GM12878 (cell line): ENCODE measurements at regions not wholly inside any gene's neighbourhood (a gene's known extent, or its start where the extent isn't known, plus 50 kb on each side); places are given as distances from the start of the nearest gene placed in this dataset.

ENCODE experiments used
- ATAC-seq: fragments of 200-7000 bp; cut with Tn5 transposase; 3 replicates; pipeline ENCODE4 v1.9.1; 2020; ENCODE audit warnings: mild to moderate bottlenecking, moderate library complexity
- BruUV-seq: library from RNA; stranded (reverse); fragments of 400-500 nt; replicated peaks from 2 replicates; lab custom pipeline; 2021; lab: Mats Ljungman, UMichigan
- CTCF ChIA-PET: fragments of 300-600 bp; sonication (Branson Sonifier 250); formaldehyde crosslinking; extraction: SDS; loops from one replicate; lab custom pipeline; 2021; ENCODE audit warnings: inconsistent platforms; lab: Yijun Ruan, JAX
- POLR2A ChIA-PET: fragments of 350-600 bp; formaldehyde crosslinking; extraction: SDS; loops from one replicate; lab custom pipeline; 2021; ENCODE audit warnings: inconsistent platforms; lab: Charles Lee
- RAD21 ChIA-PET: fragments of 300-600 bp; sonication (Branson Sonifier 250); formaldehyde crosslinking; loops from one replicate; lab custom pipeline; 2023; ENCODE audit warnings: antibody characterized with exemption; ENCODE audit not compliant: unreplicated experiment; lab: Charles Lee
- SMC1A ChIA-PET: fragments of 300-600 bp; sonication (Branson Sonifier 250); formaldehyde crosslinking; loops from one replicate; lab custom pipeline; 2023; ENCODE audit not compliant: unreplicated experiment, uncharacterized antibody; lab: Charles Lee
- DNase-seq: peaks from one replicate; pipeline ENCODE4 v3.0.0-alpha.2; 2011; ENCODE audit warnings: low read depth, low spot score
- FAIRE-seq: peaks from 3 replicates; lab custom pipeline; 2011; peaks lifted over from hg19 to GRCh38; lab: Jason Lieb, UNC
- H2AFZ ChIP-seq: 2 replicates; pipeline ENCODE4 v1.6.0; 2011; ENCODE audit warnings: low read depth, low read length, control low read depth; ENCODE audit not compliant: control insufficient read depth
- H3K27ac ChIP-seq: 2 replicates; pipeline ENCODE4 v1.5.1; 2011; ENCODE audit warnings: control low read depth; ENCODE audit not compliant: control insufficient read depth, insufficient read depth
- H3K27me3 ChIP-seq, 2 experiments: replicated peaks in 1 of 2; 2 replicates each; pipeline versions ENCODE4 v1.6.0 to v1.6.1; 2011; ENCODE audit warnings: low read length in 1 of 2; ENCODE audit not compliant: control insufficient read depth in 2 of 2, insufficient read depth in 2 of 2
- H3K36me3 ChIP-seq, 2 experiments: 2 replicates each; pipeline ENCODE4 v1.5.1; 2011; ENCODE audit warnings: low read length in 1 of 2; ENCODE audit not compliant: control insufficient read depth in 2 of 2, insufficient read depth in 2 of 2
- H3K4me1 ChIP-seq: 2 replicates; pipeline ENCODE4 v1.6.1; 2011; ENCODE audit warnings: mild to moderate bottlenecking, low read length, moderate library complexity, mixed read lengths; ENCODE audit not compliant: control insufficient read depth, insufficient read depth
- H3K4me2 ChIP-seq: 2 replicates; pipeline ENCODE4 v1.6.0; 2011; ENCODE audit warnings: control low read depth; ENCODE audit not compliant: control insufficient read depth, insufficient read depth
- H3K4me3 ChIP-seq: fragments of 200-600 bp; sonication (generic); 2 replicates; pipeline ENCODE4 v1.5.1; 2016
- H3K79me2 ChIP-seq: 2 replicates; pipeline ENCODE4 v1.6.0; 2011; ENCODE audit warnings: low read length; ENCODE audit not compliant: control insufficient read depth, insufficient read depth
- H3K9ac ChIP-seq: 2 replicates; pipeline ENCODE4 v1.8.0; 2011; ENCODE audit warnings: low read length, control low read depth, mixed read lengths; ENCODE audit not compliant: control insufficient read depth, insufficient read depth
- H3K9me3 ChIP-seq: replicated peaks from 3 replicates; pipeline ENCODE4 v1.5.1; 2011; ENCODE audit warnings: mild to moderate bottlenecking, low read length; ENCODE audit not compliant: control insufficient read depth, insufficient read depth
- H4K20me1 ChIP-seq: 2 replicates; pipeline ENCODE4 v1.6.0; 2011; ENCODE audit not compliant: control insufficient read depth, insufficient read depth
- BCL3 ChIP-seq: IDR thresholded peaks from 2 replicates; pipeline ENCODE4 v1.6.1; 2011; ENCODE audit warnings: borderline replicate concordance, low read depth, mild to moderate bottlenecking, moderate library complexity, low read length; ENCODE audit not compliant: insufficient read depth, poor library complexity, severe bottlenecking
- CEBPZ ChIP-seq: fragments of 150-350 bp; IDR thresholded peaks from 2 replicates; pipeline ENCODE4 v1.6.1; 2016; ENCODE audit warnings: low read depth, low read length
- ETV6 ChIP-seq, 2 experiments: fragments of 450-650 bp in 1 of 2; IDR thresholded peaks in 1 of 2; conservative IDR thresholded peaks in 1 of 2; 2 replicates each; pipeline ENCODE4 v1.6.1; 2014; ENCODE audit warnings: antibody characterized with exemption in 1 of 2, borderline replicate concordance in 1 of 2, low read depth in 1 of 2, mild to moderate bottlenecking in 1 of 2, moderate library complexity in 1 of 2
- KAT2A ChIP-seq: conservative IDR thresholded peaks from 2 replicates; pipeline ENCODE4 v1.6.1; 2011; ENCODE audit warnings: low read depth, low read length; ENCODE audit not compliant: control insufficient read depth
- MAX ChIP-seq: IDR thresholded peaks from 2 replicates; pipeline ENCODE4 v1.6.1; 2012; ENCODE audit warnings: low read depth, low read length, improper control_type of control experiment
- MYC ChIP-seq: IDR thresholded peaks from 2 replicates; pipeline ENCODE4 v1.6.1; 2011; ENCODE audit warnings: mild to moderate bottlenecking, low read length, moderate library complexity, inconsistent platforms; ENCODE audit not compliant: insufficient read depth, insufficient replicate concordance, insufficient read length, severe bottlenecking
- PAX5 ChIP-seq: IDR thresholded peaks from 2 replicates; pipeline ENCODE4 v1.6.1; 2011; ENCODE audit warnings: low read depth, low read length, borderline replicate concordance
- PBX3 ChIP-seq: IDR thresholded peaks from 2 replicates; pipeline ENCODE4 v1.6.1; 2011; ENCODE audit warnings: mild to moderate bottlenecking, low read depth, low read length, moderate library complexity; ENCODE audit not compliant: insufficient replicate concordance
- POLR2AphosphoS2 ChIP-seq: IDR thresholded peaks from 2 replicates; pipeline ENCODE4 v1.6.1; 2011; ENCODE audit warnings: low read depth, mild to moderate bottlenecking, low read length, improper control_type of control experiment, moderate library complexity
- POLR2AphosphoS5 ChIP-seq: IDR thresholded peaks from 2 replicates; pipeline ENCODE4 v1.6.1; 2011; ENCODE audit warnings: mild to moderate bottlenecking, low read length, inconsistent platforms
- RAD21 ChIP-seq: IDR thresholded peaks from 2 replicates; pipeline ENCODE4 v1.6.1; 2011; ENCODE audit warnings: mild to moderate bottlenecking, low read depth, low read length, moderate library complexity; ENCODE audit not compliant: insufficient read depth
- RELB ChIP-seq: fragments of 450-650 bp; IDR thresholded peaks from 2 replicates; pipeline ENCODE4 v1.6.1; 2017; ENCODE audit warnings: low read depth, mild to moderate bottlenecking, moderate library complexity
- SP1 ChIP-seq: IDR thresholded peaks from one replicate; pipeline ENCODE4 v1.6.1; 2011; ENCODE audit warnings: low read depth, low read length
- SREBF1 ChIP-seq: IDR thresholded peaks from 2 replicates; pipeline ENCODE4 v1.6.1; 2012; ENCODE audit warnings: mild to moderate bottlenecking, low read length
- TARDBP ChIP-seq: IDR thresholded peaks from 2 replicates; pipeline ENCODE4 v1.6.1; 2016; ENCODE audit warnings: borderline replicate concordance
- WRNIP1 ChIP-seq: IDR thresholded peaks from 2 replicates; pipeline ENCODE4 v1.6.1; 2011; ENCODE audit warnings: low read depth, low read length, improper control_type of control experiment, borderline replicate concordance
- YBX1 ChIP-seq: fragments of 450-650 bp; IDR thresholded peaks from 2 replicates; pipeline ENCODE4 v1.6.1; 2016; ENCODE audit warnings: antibody characterized with exemption
- ZZZ3 ChIP-seq: IDR thresholded peaks from 2 replicates; pipeline ENCODE4 v1.6.1; 2011; ENCODE audit warnings: low read depth; ENCODE audit not compliant: control insufficient read depth, insufficient read length
- WGBS: methylation state at CpG from one replicate; pipeline ENCODE4 v1.1.6; 2016; ENCODE audit warnings: low lambda C conversion rate; ENCODE audit not compliant: insufficient replicate concordance, insufficient coverage; ENCODE audit errors: missing lambda C conversion rate; 5-methylcytosine and 5-hydroxymethylcytosine counted together
- in situ Hi-C: fragments of 300-500 bp; cut with MboI; formaldehyde crosslinking; loops from 9 replicates; pipeline ENCODE4 v1.14.3; 2018; ENCODE audit warnings: mixed read lengths
- intact Hi-C: fragments of 100-400 bp; cut with micrococcal nuclease; formaldehyde crosslinking; loops from one replicate; pipeline ENCODE4 v1.14.2; 2022; ENCODE audit not compliant: unreplicated experiment

- FAIRE-seq, result no peak
- ChIA-PET SMC1A (no interaction called here), CTCF (no interaction called here), POLR2A (no interaction called here), RAD21 (no interaction called here)
- BruUV-seq, result no TSS peak
- Histone ChIP-seq H3K4me2 (no peak overlapping the region), H2AFZ (no peak overlapping the region), H3K27ac (no peak overlapping the region), H3K79me2 (no peaks in the 10 kb centered on the region), H3K9me3 (no peaks in the 10 kb centered on the region), H3K4me3 (no peak overlapping the region), H3K9ac (no peak overlapping the region), H4K20me1 (no peaks in the 10 kb centered on the region), H3K36me3 (no peaks in the 10 kb centered on the region), H3K27me3 (no peaks in the 10 kb centered on the region), H3K4me1 (no peaks in the 10 kb centered on the region)
- intact Hi-C loops, result no loop called here
- WGBS, result 0% methylated on average over 1 of the region's 2 CpGs
- ATAC-seq, result no peak
- no peak for DNase-seq
- in situ Hi-C loops, result no loop called here
- TF ChIP-seq MAX, result no peak
- TF ChIP-seq MYC, result no peak
- no peak for TF ChIP-seq POLR2AphosphoS2
- no peak for TF ChIP-seq WRNIP1
- no peak for TF ChIP-seq RAD21
- no peak for TF ChIP-seq ETV6 (conservative IDR thresholded peaks at IDR 0.05 in 1 of 2, IDR thresholded peaks at IDR 0.05 in 1 of 2; ENCODE audit: borderline replicate concordance in 1 of 2, low read depth in 1 of 2)
- TF ChIP-seq TARDBP, result no peak
- no peak for TF ChIP-seq PAX5
- no peak for TF ChIP-seq POLR2AphosphoS5
- no peak for TF ChIP-seq SP1
- TF ChIP-seq SREBF1, result no peak
- TF ChIP-seq CEBPZ, result no peak
- no peak for TF ChIP-seq PBX3
- no peak for TF ChIP-seq ZZZ3
- no peak for TF ChIP-seq YBX1
- TF ChIP-seq BCL3, result no peak
- TF ChIP-seq RELB, result no peak
- no peak for TF ChIP-seq KAT2A
Measured at GRCh38 chr3:89877230-89877629, 769.8 kb downstream of the EPHA3 start.
